AG10803 (cell line): ENCODE measurements at regions not wholly inside any gene's neighbourhood (a gene's known extent, or its start where the extent isn't known, plus 50 kb on each side); places are given as distances from the start of the nearest gene placed in this dataset.

Experiments
- DNase-seq: peaks from one replicate; pipeline ENCODE4 v3.0.0; 2010; ENCODE audit warnings: low read depth
- H3K4me3 ChIP-seq: 2 replicates; pipeline ENCODE4 v1.5.1; 2011; ENCODE audit warnings: mild to moderate bottlenecking, low read length, control low read depth
- CTCF ChIP-seq: conservative IDR thresholded peaks from 2 replicates; pipeline ENCODE4 v1.5.1; 2011; ENCODE audit warnings: mild to moderate bottlenecking, low read length, control low read depth, inconsistent platforms

- no peak for DNase-seq
- no peak for TF ChIP-seq CTCF
- no peak overlapping the region for H3K4me3 ChIP-seq
Measured at GRCh38 chr1:90344963-90345730, 350.2 kb downstream of the ZNF326 start.

GRCh38 chr1:90341516-90341915 is 346.6 kb downstream of the ZNF326 start:
- no peak overlapping the region for H3K4me3 ChIP-seq
- no peak for TF ChIP-seq CTCF
- DNase-seq: no peak

GRCh38 chr1:90340606-90341005 is 345.7 kb downstream of the ZNF326 start:
- TF ChIP-seq CTCF: no peak
- no peak overlapping the region for H3K4me3 ChIP-seq
- no peak for DNase-seq

- no peak for TF ChIP-seq CTCF
- no peak for DNase-seq
- no peak overlapping the region for H3K4me3 ChIP-seq
Measured at GRCh38 chr1:90339811-90340210, 344.9 kb downstream of the ZNF326 start.

- no peak for DNase-seq
- H3K4me3 ChIP-seq: no peak overlapping the region
- TF ChIP-seq CTCF: no peak
Measured at GRCh38 chr1:90336552-90337324, 341.8 kb downstream of the ZNF326 start.

- no peak for TF ChIP-seq CTCF
- H3K4me3 ChIP-seq: no peak overlapping the region
- no peak for DNase-seq
Measured at GRCh38 chr1:90335558-90335957, 340.6 kb downstream of the ZNF326 start.

GRCh38 chr1:90334137-90334536 is 339.2 kb downstream of the ZNF326 start:
- TF ChIP-seq CTCF: no peak
- no peak overlapping the region for H3K4me3 ChIP-seq
- no peak for DNase-seq
